ENCODE measurements at regions not wholly inside any gene's neighbourhood (a gene's known extent, or its start where the extent isn't known, plus 50 kb on each side); places are given as distances from the start of the nearest gene placed in this dataset.

DNA sequence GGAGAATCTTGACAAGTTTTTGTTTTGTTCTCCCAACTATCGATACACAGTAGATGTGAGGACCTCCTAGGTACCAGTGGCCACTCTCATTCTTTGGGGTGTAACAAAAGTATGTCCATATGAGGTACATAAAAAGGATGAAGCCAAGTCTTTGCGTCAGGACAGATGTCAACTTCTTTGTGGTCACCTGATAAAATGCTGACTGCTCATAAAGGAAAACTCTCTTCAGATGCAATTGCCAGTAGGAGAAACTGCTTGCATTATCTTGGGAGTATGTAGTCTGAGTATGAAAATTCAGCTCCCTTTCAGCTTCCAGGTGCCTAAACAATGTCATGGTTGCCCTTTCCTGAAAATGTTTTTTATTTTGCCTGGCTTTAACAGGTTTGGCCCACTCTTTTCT lies 123.8 kb upstream of the GOLIM4 start:
- TF ChIP-seq, protein P1, sequence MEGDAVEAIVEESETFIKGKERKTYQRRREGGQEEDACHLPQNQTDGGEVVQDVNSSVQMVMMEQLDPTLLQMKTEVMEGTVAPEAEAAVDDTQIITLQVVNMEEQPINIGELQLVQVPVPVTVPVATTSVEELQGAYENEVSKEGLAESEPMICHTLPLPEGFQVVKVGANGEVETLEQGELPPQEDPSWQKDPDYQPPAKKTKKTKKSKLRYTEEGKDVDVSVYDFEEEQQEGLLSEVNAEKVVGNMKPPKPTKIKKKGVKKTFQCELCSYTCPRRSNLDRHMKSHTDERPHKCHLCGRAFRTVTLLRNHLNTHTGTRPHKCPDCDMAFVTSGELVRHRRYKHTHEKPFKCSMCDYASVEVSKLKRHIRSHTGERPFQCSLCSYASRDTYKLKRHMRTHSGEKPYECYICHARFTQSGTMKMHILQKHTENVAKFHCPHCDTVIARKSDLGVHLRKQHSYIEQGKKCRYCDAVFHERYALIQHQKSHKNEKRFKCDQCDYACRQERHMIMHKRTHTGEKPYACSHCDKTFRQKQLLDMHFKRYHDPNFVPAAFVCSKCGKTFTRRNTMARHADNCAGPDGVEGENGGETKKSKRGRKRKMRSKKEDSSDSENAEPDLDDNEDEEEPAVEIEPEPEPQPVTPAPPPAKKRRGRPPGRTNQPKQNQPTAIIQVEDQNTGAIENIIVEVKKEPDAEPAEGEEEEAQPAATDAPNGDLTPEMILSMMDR (IDR thresholded peaks at IDR 0.05): no peak
- no peak for TF ChIP-seq POLR2A (IDR thresholded peaks at IDR 0.05)

Measured in testis (tissue), 2 donors.